Activated naive CD8-positive, alpha-beta T cell (primary cell): ENCODE measurements at regions not wholly inside any gene's neighbourhood (a gene's known extent, or its start where the extent isn't known, plus 50 kb on each side); places are given as distances from the start of the nearest gene placed in this dataset.
"Not testable (repeated sequence)": the region's sequence is repeated elsewhere in the genome, so short reads cannot be mapped to it uniquely, and the experiment has no call there.

Experiments used
- H3K27ac Mint-ChIP-seq: one replicate; pipeline ENCODE4 v1.8.0; 2021; ENCODE audit warnings: mixed read lengths
- H3K27me3 Mint-ChIP-seq: one replicate; pipeline ENCODE4 v1.8.0; 2021; ENCODE audit warnings: mixed read lengths
- H3K36me3 Mint-ChIP-seq: one replicate; pipeline ENCODE4 v1.8.0; 2021; ENCODE audit warnings: mixed read lengths
- H3K4me1 Mint-ChIP-seq: one replicate; pipeline ENCODE4 v1.8.0; 2021; ENCODE audit warnings: low read depth, mixed read lengths
- H3K4me3 Mint-ChIP-seq: one replicate; pipeline ENCODE4 v1.8.0; 2021; ENCODE audit warnings: mild to moderate bottlenecking, mixed read lengths
- H3K9me3 Mint-ChIP-seq: one replicate; pipeline ENCODE4 v1.8.0; 2021; ENCODE audit warnings: low read depth, mixed read lengths

DNA sequence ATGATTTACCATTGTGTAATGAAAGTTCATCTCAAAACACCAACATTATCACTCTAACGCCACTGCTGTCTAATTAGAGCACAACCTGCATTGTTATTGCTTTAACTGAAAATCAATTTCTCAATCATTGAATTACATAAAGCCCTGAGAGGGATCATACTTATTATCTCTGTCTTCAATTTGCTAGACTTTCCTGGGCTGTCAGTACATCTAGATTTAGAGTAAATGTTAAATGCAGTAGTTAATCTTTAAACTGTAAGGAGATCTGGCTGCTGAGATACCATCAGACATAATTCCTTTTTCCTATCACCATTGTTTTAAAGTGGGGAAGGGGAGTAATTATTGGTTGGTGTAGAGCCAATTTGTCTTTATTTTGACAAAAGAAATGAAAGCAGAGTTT, 1995.1 kb downstream of the MRPL39 start:
- Mint-ChIP-seq H3K27me3 (no peaks in the 10 kb centered on the region), H3K9me3 (peaks cover 3% of the 10 kb centered on the region), H3K4me3 (no peak overlapping the region), H3K4me1 (no peaks in the 10 kb centered on the region), H3K36me3 (no peaks in the 10 kb centered on the region), H3K27ac (no peak overlapping the region)

GRCh38 chr21:23607782-23608431, 1999.4 kb downstream of the MRPL39 start:
- H3K36me3 Mint-ChIP-seq, result no peaks in the 10 kb centered on the region
- H3K4me1 Mint-ChIP-seq, result no peaks in the 10 kb centered on the region
- no peak overlapping the region for H3K4me3 Mint-ChIP-seq
- no peaks in the 10 kb centered on the region for H3K27me3 Mint-ChIP-seq
- H3K9me3 Mint-ChIP-seq, result no peaks in the 10 kb centered on the region
- H3K27ac Mint-ChIP-seq, result no peak overlapping the region

DNA sequence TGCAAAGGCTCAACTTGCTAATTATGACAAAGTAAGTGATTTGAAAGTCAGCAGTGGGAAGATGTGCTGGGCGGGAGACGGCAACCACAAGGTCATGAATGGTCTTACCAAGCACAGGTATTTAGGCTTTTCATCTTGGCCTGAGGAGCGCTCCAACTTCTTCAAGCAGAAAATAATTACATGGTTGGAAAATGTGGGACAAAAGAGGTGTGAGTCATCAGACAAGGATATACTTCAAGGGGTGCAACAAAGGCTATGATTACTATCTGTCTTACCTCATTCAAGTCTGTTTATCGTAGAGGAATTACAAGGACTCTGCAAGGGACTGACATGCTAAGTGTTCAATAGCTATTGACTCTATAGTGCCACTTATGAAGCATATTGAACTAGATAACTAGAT, 2005.7 kb downstream of the MRPL39 start:
- no peaks in the 10 kb centered on the region for H3K27me3 Mint-ChIP-seq
- no peak overlapping the region for H3K4me3 Mint-ChIP-seq
- H3K4me1 Mint-ChIP-seq, result no peaks in the 10 kb centered on the region
- H3K9me3 Mint-ChIP-seq, result no peaks in the 10 kb centered on the region
- H3K27ac Mint-ChIP-seq, result no peak overlapping the region
- H3K36me3 Mint-ChIP-seq, result no peaks in the 10 kb centered on the region

DNA sequence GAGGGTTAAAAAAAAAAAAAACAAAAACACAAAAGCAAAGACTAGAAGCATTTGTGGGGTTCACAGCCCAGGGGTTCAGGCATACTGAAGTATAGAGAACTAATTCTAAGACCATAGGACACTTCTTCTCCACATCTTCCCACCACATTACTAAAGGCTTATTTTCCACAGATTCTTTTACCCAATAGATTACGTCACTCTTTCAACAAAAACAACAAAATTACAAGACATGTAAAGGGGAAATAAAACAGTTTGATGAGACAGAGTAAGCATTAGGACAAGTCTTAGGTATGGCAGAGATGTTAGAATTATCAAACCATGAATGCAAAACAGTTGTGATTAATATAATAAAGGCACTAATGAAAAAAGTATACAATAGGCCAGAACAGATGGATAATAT, 2013.7 kb downstream of the MRPL39 start:
- Mint-ChIP-seq H3K9me3 (no peaks in the 10 kb centered on the region), H3K4me1 (no peaks in the 10 kb centered on the region), H3K27me3 (peaks cover 4% of the 10 kb centered on the region), H3K36me3 (no peaks in the 10 kb centered on the region), H3K27ac (no peak overlapping the region), H3K4me3 (no peak overlapping the region)

GRCh38 chr21:23585419-23585818, 2021.9 kb downstream of the MRPL39 start:
- Mint-ChIP-seq H3K36me3 (no peaks in the 10 kb centered on the region), H3K27ac (no peak overlapping the region), H3K9me3 (no peaks in the 10 kb centered on the region), H3K4me3 (no peak overlapping the region), H3K27me3 (no peaks in the 10 kb centered on the region), H3K4me1 (no peaks in the 10 kb centered on the region)

DNA sequence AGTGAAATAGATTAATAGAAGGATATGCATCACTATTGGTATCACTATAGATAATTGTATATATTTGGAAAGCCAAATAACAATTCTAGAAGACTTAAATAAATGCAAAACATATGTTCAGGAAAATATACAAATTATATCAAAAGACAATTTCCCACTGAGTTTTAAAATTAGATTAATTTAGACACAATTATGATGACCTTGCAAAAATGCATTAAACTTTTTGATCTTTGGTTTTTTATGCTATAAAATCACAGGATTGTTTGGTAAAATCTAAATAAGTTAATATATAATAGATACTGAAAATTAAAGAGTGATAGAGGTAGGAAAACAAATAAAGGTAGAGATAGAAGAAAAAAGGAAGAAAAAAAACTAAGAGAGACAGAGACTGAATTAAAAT, 2027.7 kb downstream of the MRPL39 start:
- Mint-ChIP-seq H3K27me3 (no peaks in the 10 kb centered on the region), H3K9me3 (no peaks in the 10 kb centered on the region), H3K4me1 (no peaks in the 10 kb centered on the region), H3K36me3 (no peaks in the 10 kb centered on the region), H3K4me3 (no peak overlapping the region), H3K27ac (no peak overlapping the region)

GRCh38 chr21:23578027-23578426, 2029.3 kb downstream of the MRPL39 start:
- no peaks in the 10 kb centered on the region for H3K36me3 Mint-ChIP-seq
- no peak overlapping the region for H3K4me3 Mint-ChIP-seq
- H3K4me1 Mint-ChIP-seq, result no peaks in the 10 kb centered on the region
- H3K27ac Mint-ChIP-seq, result no peak overlapping the region
- no peaks in the 10 kb centered on the region for H3K9me3 Mint-ChIP-seq
- H3K27me3 Mint-ChIP-seq, result no peaks in the 10 kb centered on the region

GRCh38 chr21:23574932-23575331, 2032.3 kb downstream of the MRPL39 start:
- Mint-ChIP-seq H3K9me3 (no peaks in the 10 kb centered on the region), H3K4me3 (no peak overlapping the region), H3K27me3 (no peaks in the 10 kb centered on the region), H3K36me3 (no peaks in the 10 kb centered on the region), H3K4me1 (no peaks in the 10 kb centered on the region), H3K27ac (no peak overlapping the region)

- not testable (repeated sequence) for H3K9me3 Mint-ChIP-seq, H3K27me3 Mint-ChIP-seq, H3K36me3 Mint-ChIP-seq, H3K4me1 Mint-ChIP-seq, H3K4me3 Mint-ChIP-seq, H3K27ac Mint-ChIP-seq
Measured at GRCh38 chr21:23548924-23549323, 2058.4 kb downstream of the MRPL39 start.

DNA sequence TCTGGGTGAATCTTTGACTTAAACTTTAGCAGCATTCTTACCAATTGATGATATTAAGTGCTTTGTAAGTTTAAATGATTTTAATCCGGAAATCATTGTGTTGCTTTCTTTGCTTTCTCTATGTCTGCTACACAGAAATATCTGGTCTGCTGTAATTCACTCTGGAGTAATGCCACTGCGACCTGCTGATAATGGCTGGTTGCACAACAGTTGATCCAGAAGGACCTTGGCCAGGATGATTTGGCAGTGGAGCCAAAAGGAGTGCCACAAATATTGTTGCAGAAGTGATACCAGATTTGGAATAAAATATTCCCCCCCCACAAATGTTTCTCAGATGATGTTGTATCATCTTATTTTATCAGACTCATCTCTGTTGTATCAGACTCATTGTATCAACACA, 2063.9 kb downstream of the MRPL39 start:
- Mint-ChIP-seq H3K9me3 (no peaks in the 10 kb centered on the region), H3K36me3 (no peaks in the 10 kb centered on the region), H3K4me1 (no peaks in the 10 kb centered on the region), H3K27me3 (peaks cover 2% of the 10 kb centered on the region), H3K4me3 (no peak overlapping the region), H3K27ac (no peak overlapping the region)

DNA sequence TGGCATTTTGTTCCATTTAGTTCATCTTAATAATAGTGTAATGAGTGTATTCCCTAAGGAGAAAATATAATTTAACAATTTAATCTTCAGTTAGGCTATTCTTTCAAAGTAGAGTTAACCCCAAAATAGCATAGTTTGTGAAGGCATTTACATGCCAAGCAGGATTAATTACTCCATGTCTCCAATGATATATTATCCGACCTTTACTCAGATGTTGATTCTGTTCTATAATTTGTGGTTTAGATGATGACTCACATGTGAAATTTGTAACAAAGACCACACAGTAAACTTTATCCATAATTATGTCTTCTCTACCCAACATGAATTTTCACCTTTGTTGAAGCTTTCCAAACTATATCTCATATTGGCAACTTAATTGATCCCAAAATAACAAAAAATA, 2065.2 kb downstream of the MRPL39 start:
- Mint-ChIP-seq H3K4me1 (no peaks in the 10 kb centered on the region), H3K27me3 (peaks cover 2% of the 10 kb centered on the region), H3K27ac (no peak overlapping the region), H3K9me3 (no peaks in the 10 kb centered on the region), H3K36me3 (no peaks in the 10 kb centered on the region), H3K4me3 (no peak overlapping the region)

- Mint-ChIP-seq H3K9me3 (no peaks in the 10 kb centered on the region), H3K4me3 (no peak overlapping the region), H3K36me3 (no peaks in the 10 kb centered on the region), H3K27ac (no peak overlapping the region), H3K27me3 (peaks cover 2% of the 10 kb centered on the region), H3K4me1 (no peaks in the 10 kb centered on the region)
Measured at GRCh38 chr21:23541571-23541970, 2065.7 kb downstream of the MRPL39 start.

- no peaks in the 10 kb centered on the region for H3K4me1 Mint-ChIP-seq
- no peaks in the 10 kb centered on the region for H3K9me3 Mint-ChIP-seq
- no peak overlapping the region for H3K4me3 Mint-ChIP-seq
- H3K36me3 Mint-ChIP-seq, result no peaks in the 10 kb centered on the region
- no peak overlapping the region for H3K27ac Mint-ChIP-seq
- H3K27me3 Mint-ChIP-seq, result no peaks in the 10 kb centered on the region
Measured at GRCh38 chr21:23534850-23535249, 2072.4 kb downstream of the MRPL39 start.

DNA sequence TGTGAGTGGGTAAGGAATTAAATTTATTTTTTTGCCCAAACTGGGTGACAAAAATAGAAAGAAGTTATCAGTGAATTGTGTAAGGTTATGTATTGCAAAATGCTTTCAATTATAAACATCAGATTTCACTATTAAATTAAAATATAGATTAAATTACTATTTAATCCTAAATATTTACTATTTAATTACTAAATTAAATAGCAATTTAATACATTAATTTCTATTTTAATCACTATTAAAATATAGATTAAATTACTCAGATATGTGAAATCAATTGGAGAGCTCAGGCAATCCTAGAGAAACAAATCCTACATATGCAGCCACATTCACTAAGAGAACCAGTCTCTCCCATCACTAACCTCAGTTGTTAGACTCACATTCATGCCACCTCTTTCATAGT, 2075.8 kb downstream of the MRPL39 start:
- H3K4me1 Mint-ChIP-seq, result no peaks in the 10 kb centered on the region
- no peaks in the 10 kb centered on the region for H3K9me3 Mint-ChIP-seq
- H3K36me3 Mint-ChIP-seq, result no peaks in the 10 kb centered on the region
- no peak overlapping the region for H3K27ac Mint-ChIP-seq
- H3K4me3 Mint-ChIP-seq, result no peak overlapping the region
- no peaks in the 10 kb centered on the region for H3K27me3 Mint-ChIP-seq

DNA sequence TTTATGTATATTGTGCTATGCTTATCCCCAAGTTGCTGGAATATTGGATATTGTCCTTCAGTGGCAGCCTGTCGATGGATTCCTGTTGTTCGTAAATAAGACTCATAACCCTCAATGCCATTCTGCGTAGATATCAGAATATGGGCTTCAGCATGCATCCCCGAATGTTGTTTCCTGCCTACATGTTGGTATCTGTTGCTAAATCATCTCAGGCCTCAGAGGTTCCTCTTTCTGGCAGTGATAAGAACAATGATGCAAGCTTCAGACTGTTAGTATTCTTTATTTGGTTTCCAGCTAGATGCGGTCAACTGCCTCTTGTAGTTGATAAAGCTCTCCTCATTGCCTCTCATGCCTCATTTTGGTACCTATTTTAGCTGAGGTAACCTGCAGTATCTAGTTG, 2082.6 kb downstream of the MRPL39 start:
- H3K9me3 Mint-ChIP-seq, result no peaks in the 10 kb centered on the region
- H3K27me3 Mint-ChIP-seq, result no peaks in the 10 kb centered on the region
- H3K36me3 Mint-ChIP-seq, result no peaks in the 10 kb centered on the region
- H3K4me1 Mint-ChIP-seq, result no peaks in the 10 kb centered on the region
- H3K4me3 Mint-ChIP-seq, result no peak overlapping the region
- H3K27ac Mint-ChIP-seq, result no peak overlapping the region

- H3K36me3 Mint-ChIP-seq, result no peaks in the 10 kb centered on the region
- no peaks in the 10 kb centered on the region for H3K9me3 Mint-ChIP-seq
- H3K27ac Mint-ChIP-seq, result no peak overlapping the region
- no peaks in the 10 kb centered on the region for H3K27me3 Mint-ChIP-seq
- H3K4me3 Mint-ChIP-seq, result no peak overlapping the region
- H3K4me1 Mint-ChIP-seq, result no peaks in the 10 kb centered on the region
Measured at GRCh38 chr21:23522751-23523150, 2084.5 kb downstream of the MRPL39 start.
